ENCODE measurements at regions not wholly inside any gene's neighbourhood (a gene's known extent, or its start where the extent isn't known, plus 50 kb on each side); places are given as distances from the start of the nearest gene placed in this dataset.

DNA sequence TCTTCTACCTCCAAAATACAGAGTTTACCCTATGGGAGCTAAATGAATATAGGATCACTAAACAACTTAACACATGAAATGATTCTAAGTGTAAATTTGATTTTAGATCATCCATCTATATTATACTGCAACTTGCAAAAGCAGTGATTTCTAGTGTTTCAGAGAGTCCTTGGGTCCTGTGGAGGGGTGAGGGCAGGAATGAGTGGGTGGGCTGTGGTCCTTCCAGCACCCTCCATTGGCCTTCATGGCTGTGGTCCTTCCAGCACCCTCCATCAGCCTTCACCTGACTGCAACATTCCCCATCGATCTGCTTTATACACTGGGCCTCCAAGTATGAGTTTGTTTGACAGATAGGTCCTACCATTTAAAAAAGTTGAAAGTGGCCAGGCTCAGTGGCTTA, 70.5 kb downstream of the TTC6 start:
- TF ChIP-seq, protein P1, sequence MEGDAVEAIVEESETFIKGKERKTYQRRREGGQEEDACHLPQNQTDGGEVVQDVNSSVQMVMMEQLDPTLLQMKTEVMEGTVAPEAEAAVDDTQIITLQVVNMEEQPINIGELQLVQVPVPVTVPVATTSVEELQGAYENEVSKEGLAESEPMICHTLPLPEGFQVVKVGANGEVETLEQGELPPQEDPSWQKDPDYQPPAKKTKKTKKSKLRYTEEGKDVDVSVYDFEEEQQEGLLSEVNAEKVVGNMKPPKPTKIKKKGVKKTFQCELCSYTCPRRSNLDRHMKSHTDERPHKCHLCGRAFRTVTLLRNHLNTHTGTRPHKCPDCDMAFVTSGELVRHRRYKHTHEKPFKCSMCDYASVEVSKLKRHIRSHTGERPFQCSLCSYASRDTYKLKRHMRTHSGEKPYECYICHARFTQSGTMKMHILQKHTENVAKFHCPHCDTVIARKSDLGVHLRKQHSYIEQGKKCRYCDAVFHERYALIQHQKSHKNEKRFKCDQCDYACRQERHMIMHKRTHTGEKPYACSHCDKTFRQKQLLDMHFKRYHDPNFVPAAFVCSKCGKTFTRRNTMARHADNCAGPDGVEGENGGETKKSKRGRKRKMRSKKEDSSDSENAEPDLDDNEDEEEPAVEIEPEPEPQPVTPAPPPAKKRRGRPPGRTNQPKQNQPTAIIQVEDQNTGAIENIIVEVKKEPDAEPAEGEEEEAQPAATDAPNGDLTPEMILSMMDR (IDR thresholded peaks at IDR 0.05), result no peak
- TF ChIP-seq POLR2A (IDR thresholded peaks at IDR 0.05), result no peak
